Spleen (tissue), 11 donors: ENCODE measurements at regions not wholly inside any gene's neighbourhood (a gene's known extent, or its start where the extent isn't known, plus 50 kb on each side); places are given as distances from the start of the nearest gene placed in this dataset.

Experiments
- DNase-seq: peaks from one replicate; pipeline ENCODE4 v3.0.0-alpha.2; 2020
- H3K27ac ChIP-seq, 8 donors: fragments of 200-600 bp; sonication (generic) in 7 of 8; 1 replicate in 4 of 8; 2 replicates in 4 of 8; pipeline versions ENCODE4 v1.5.0 to v1.8.0; 2016 to 2021; ENCODE audit warnings: inconsistent platforms in 4 of 8, mild to moderate bottlenecking in 4 of 8, moderate library complexity in 1 of 8
- H3K27me3 ChIP-seq, 7 donors: fragments of 200-600 bp; sonication (generic) in 6 of 7; replicated peaks in 1 of 7; 1 replicate in 4 of 7; 2 replicates in 3 of 7; pipeline versions ENCODE4 v1.5.0 to v1.8.0; 2016 to 2021; ENCODE audit warnings: inconsistent platforms in 3 of 7, mild to moderate bottlenecking in 1 of 7
- H3K36me3 ChIP-seq, 6 donors: fragments of 200-600 bp; sonication (generic) in 5 of 6; 1 replicate in 4 of 6; 2 replicates in 2 of 6; pipeline versions ENCODE4 v1.5.0 to v1.8.0; 2016 to 2021; ENCODE audit warnings: inconsistent platforms in 2 of 6
- H3K4me1 ChIP-seq, 6 donors: fragments of 200-600 bp; sonication (generic) in 5 of 6; 1 replicate in 3 of 6; 2 replicates in 3 of 6; pipeline versions ENCODE4 v1.5.0 to v1.8.0; 2016 to 2021; ENCODE audit warnings: inconsistent platforms in 3 of 6
- H3K4me3 ChIP-seq, 8 donors: fragments of 200-600 bp; sonication (generic) in 7 of 8; 1 replicate in 4 of 8; 2 replicates in 4 of 8; pipeline versions ENCODE4 v1.5.0 to v1.8.0; 2016 to 2021; ENCODE audit warnings: inconsistent platforms in 4 of 8, mild to moderate bottlenecking in 4 of 8, moderate library complexity in 2 of 8
- H3K9me3 ChIP-seq, 8 donors: fragments of 200-600 bp; sonication (generic) in 7 of 8; 1 replicate in 4 of 8; 2 replicates in 4 of 8; pipeline versions ENCODE4 v1.5.0 to v1.8.0; 2016 to 2021; ENCODE audit warnings: inconsistent platforms in 4 of 8
- CTCF ChIP-seq, 11 experiments: fragments of 200-600 bp in 7 of 11; fragments of 450-650 bp in 4 of 11; sonication (generic) in 4 of 11; IDR thresholded peaks in 8 of 11; conservative IDR thresholded peaks in 3 of 11; 1 replicate in 7 of 11; 2 replicates in 4 of 11; pipeline versions ENCODE4 v1.4.0 to v1.8.0; 2016 to 2021; ENCODE audit warnings: antibody characterized with exemption in 11 of 11, inconsistent platforms in 4 of 11, mild to moderate bottlenecking in 1 of 11
- POLR2A ChIP-seq, 3 donors: fragments of 450-650 bp; IDR thresholded peaks; one replicate each; pipeline ENCODE4 v1.5.1; 2017; ENCODE audit warnings: antibody characterized with exemption in 3 of 3, mild to moderate bottlenecking in 1 of 3
- POLR2AphosphoS5 ChIP-seq, 3 donors: sonication (generic); formaldehyde crosslinking; IDR thresholded peaks; one replicate each; pipeline ENCODE4 v1.5.1; 2017; ENCODE audit warnings: antibody characterized with exemption in 3 of 3
- WGBS, 5 donors: extraction: QIAGEN DNeasy Blood & Tissue Kit in 3 of 5; methylation state at CpG; one replicate each; pipeline versions ENCODE4 v1.1.5 to v1.1.7; 2013 to 2018; 5-methylcytosine and 5-hydroxymethylcytosine counted together
- intact Hi-C: fragments of 100-400 bp; cut with DNase I; formaldehyde crosslinking; loops from one replicate; pipeline ENCODE4 v1.15.0; 2023; ENCODE audit warnings: low total_unique reads
- donor health status: healthy with polysubstance abuse.
- donor health status: DM: no; HTN: no; CAD: no; lungs with moderate emphysema.
- donor health status: DM: no; HTN: no; CAD: no.
- donor health status: Bipolar disorder and iron deficiency.
- donor health status: healthy.
- donor health status: DM: no; HTN: no; CAD: no.
- donor health status: DM: yes; HTN: yes; CAD: no.

- DNase-seq: no peak
- no peak overlapping the region for H3K4me3 ChIP-seq
- 83 to 94% (median 88%) methylated on average over 7 of the region's 7 CpGs for WGBS, 5 donors
- H3K27ac ChIP-seq: no peak overlapping the region
- H3K27me3 ChIP-seq: peaks cover 0 to 7% (median 0%) of the 10 kb centered on the region in 7 donors
- TF ChIP-seq CTCF (IDR thresholded peaks at IDR 0.05 in 8 of 11, conservative IDR thresholded peaks at IDR 0.05 in 3 of 11): no peak
- no peak for TF ChIP-seq POLR2A (IDR thresholded peaks at IDR 0.05)
- no peak for TF ChIP-seq POLR2AphosphoS5 (IDR thresholded peaks at IDR 0.05)
- no peaks in the 10 kb centered on the region for H3K4me1 ChIP-seq
- H3K9me3 ChIP-seq: no peaks in the 10 kb centered on the region
- intact Hi-C loops: no loop called here
- H3K36me3 ChIP-seq: no peaks in the 10 kb centered on the region
Measured at GRCh38 chr5:171509467-171509866, 90.0 kb downstream of the FGF18 start.

GRCh38 chr5:171512397-171512796, 93.0 kb downstream of the FGF18 start:
- no peak overlapping the region for H3K27ac ChIP-seq
- no peak overlapping the region for H3K4me3 ChIP-seq
- intact Hi-C loops: no loop called here
- H3K9me3 ChIP-seq: no peaks in the 10 kb centered on the region
- no peaks in the 10 kb centered on the region for H3K36me3 ChIP-seq
- DNase-seq: no peak
- TF ChIP-seq POLR2AphosphoS5 (IDR thresholded peaks at IDR 0.05) (no peak), CTCF (IDR thresholded peaks at IDR 0.05 in 8 of 11, conservative IDR thresholded peaks at IDR 0.05 in 3 of 11) (no peak), POLR2A (IDR thresholded peaks at IDR 0.05) (no peak)
- 88 to 93% (median 93%) methylated on average over 5 of the region's 5 CpGs for WGBS, 5 donors
- H3K4me1 ChIP-seq: no peaks in the 10 kb centered on the region
- H3K27me3 ChIP-seq: peaks cover 0 to 12% (median 0%) of the 10 kb centered on the region in 7 donors

GRCh38 chr5:171513591-171513990, 94.1 kb downstream of the FGF18 start:
- Histone ChIP-seq H3K27ac (no peak overlapping the region), H3K4me1 (no peaks in the 10 kb centered on the region), H3K36me3 (no peaks in the 10 kb centered on the region), H3K9me3 (no peaks in the 10 kb centered on the region), H3K4me3 (no peak overlapping the region), H3K27me3 (peaks cover 0 to 12% (median 0%) of the 10 kb centered on the region in 7 donors)
- WGBS, 5 donors: 81 to 93% (median 90%) methylated on average over 2 of the region's 2 CpGs
- no peak for DNase-seq
- TF ChIP-seq CTCF (IDR thresholded peaks at IDR 0.05 in 8 of 11, conservative IDR thresholded peaks at IDR 0.05 in 3 of 11) (no peak), POLR2AphosphoS5 (IDR thresholded peaks at IDR 0.05) (no peak), POLR2A (IDR thresholded peaks at IDR 0.05) (no peak)
- intact Hi-C loops: no loop called here

DNA sequence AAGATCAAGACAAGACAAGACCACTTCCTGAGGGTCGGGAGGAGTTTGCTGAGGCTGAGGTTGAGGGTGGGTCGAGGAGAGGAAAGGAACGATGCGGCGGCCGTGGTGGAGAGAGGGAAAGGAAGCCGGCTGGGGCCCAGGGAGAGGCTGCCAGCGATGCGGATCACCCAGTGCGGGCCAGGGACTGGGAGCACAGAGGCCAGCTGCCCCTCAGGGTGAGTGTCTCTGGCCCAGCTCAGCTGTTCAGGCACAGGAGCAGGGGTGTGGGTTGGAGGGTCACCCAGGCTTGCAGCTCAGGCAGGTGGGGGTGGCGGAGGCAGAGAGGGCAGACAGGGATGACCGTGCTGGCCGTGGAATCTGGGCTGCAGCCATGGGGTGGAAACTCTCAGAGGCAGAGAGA, 99.5 kb downstream of the FGF18 start:
- 80 to 91% (median 84%) methylated on average over 13 of the region's 13 CpGs for WGBS, 5 donors

More for the DNA sequence above, 99.5 kb downstream of the FGF18 start:
- Histone ChIP-seq H3K27ac (no peak overlapping the region), H3K27me3 (peaks cover 0 to 5% (median 0%) of the 10 kb centered on the region in 7 donors), H3K36me3 (no peaks in the 10 kb centered on the region), H3K4me1 (peaks cover 0 to 17% (median 4%) of the 10 kb centered on the region in 6 donors), H3K4me3 (no peak overlapping the region), H3K9me3 (no peaks in the 10 kb centered on the region)
- intact Hi-C loops: no loop called here
- TF ChIP-seq CTCF (IDR thresholded peaks at IDR 0.05 in 8 of 11, conservative IDR thresholded peaks at IDR 0.05 in 3 of 11) (no peak), POLR2A (IDR thresholded peaks at IDR 0.05) (no peak), POLR2AphosphoS5 (IDR thresholded peaks at IDR 0.05) (no peak)
- DNase-seq: peak; percentile 57
